H1 (cell line): ENCODE measurements at regions not wholly inside any gene's neighbourhood (a gene's known extent, or its start where the extent isn't known, plus 50 kb on each side); places are given as distances from the start of the nearest gene placed in this dataset.

ENCODE experiments used
- BACH1 ChIP-seq: IDR thresholded peaks from 2 replicates; pipeline ENCODE4 v1.6.1; 2012; ENCODE audit warnings: low read length, improper control_type of control experiment
- CEBPB ChIP-seq: IDR thresholded peaks from 2 replicates; pipeline ENCODE4 v1.6.1; 2012; ENCODE audit warnings: low read depth, low read length
- CTCF ChIP-seq, 3 experiments: IDR thresholded peaks; 1 replicate in 2 of 3; 2 replicates in 1 of 3; pipeline versions ENCODE4 v1.5.1 to v1.6.1; 2011; ENCODE audit warnings: low read length in 3 of 3, mild to moderate bottlenecking in 3 of 3, inconsistent platforms in 2 of 3, low read depth in 1 of 3, moderate library complexity in 1 of 3; ENCODE audit not compliant: insufficient read depth in 1 of 3; ENCODE audit errors: control extremely low read depth in 1 of 3
- EGR1 ChIP-seq: IDR thresholded peaks from 2 replicates; pipeline ENCODE4 v1.6.1; 2011; ENCODE audit warnings: low read depth, low read length, borderline replicate concordance
- EP300 ChIP-seq, 2 experiments: IDR thresholded peaks; 1 replicate in 1 of 2; 2 replicates in 1 of 2; pipeline ENCODE4 v1.6.1; 2011 to 2012; ENCODE audit warnings: low read depth in 2 of 2, low read length in 2 of 2, mild to moderate bottlenecking in 2 of 2, borderline replicate concordance in 1 of 2, inconsistent platforms in 1 of 2, moderate library complexity in 1 of 2
- EZH2 ChIP-seq: fragments of 200-600 bp; sonication (generic); IDR thresholded peaks from 2 replicates; pipeline ENCODE4 v1.7.1; 2012; ENCODE audit warnings: low read depth, mild to moderate bottlenecking, moderate library complexity, low read length, inconsistent platforms; ENCODE audit not compliant: severe bottlenecking
- JUN ChIP-seq: IDR thresholded peaks from 2 replicates; pipeline ENCODE4 v1.6.1; 2011; ENCODE audit warnings: low read depth, mild to moderate bottlenecking, improper control_type of control experiment, low read length
- NRF1 ChIP-seq: IDR thresholded peaks from 2 replicates; pipeline ENCODE4 v1.6.1; 2011; ENCODE audit warnings: mild to moderate bottlenecking, low read depth, low read length, improper control_type of control experiment
- POLR2A ChIP-seq, 2 experiments: IDR thresholded peaks; 1 replicate in 1 of 2; 2 replicates in 1 of 2; pipeline ENCODE4 v1.6.1; 2011; ENCODE audit warnings: low read depth in 2 of 2, low read length in 2 of 2, mild to moderate bottlenecking in 2 of 2; ENCODE audit errors: control extremely low read depth in 1 of 2
- RAD21 ChIP-seq, 2 experiments: IDR thresholded peaks in 1 of 2; conservative IDR thresholded peaks in 1 of 2; 2 replicates each; pipeline ENCODE4 v1.6.1; 2011; ENCODE audit warnings: low read depth in 2 of 2, low read length in 2 of 2, improper control_type of control experiment in 1 of 2, inconsistent platforms in 1 of 2, mild to moderate bottlenecking in 1 of 2, moderate library complexity in 1 of 2
- SIRT6 ChIP-seq: IDR thresholded peaks from one replicate; pipeline ENCODE4 v1.7.1; 2012; ENCODE audit warnings: low read length, inconsistent platforms
- TF ChIP-seq, protein P1 (sequence below): IDR thresholded peaks from 2 replicates; pipeline ENCODE4 v1.6.1; 2011; ENCODE audit warnings: low read length, improper control_type of control experiment

- TF ChIP-seq CTCF (IDR thresholded peaks at IDR 0.05; ENCODE audit: control extremely low read depth in 1 of 3, insufficient read depth in 1 of 3, low read depth in 1 of 3, low read length in 3 of 3) (no peak), POLR2A (IDR thresholded peaks at IDR 0.05; ENCODE audit: control extremely low read depth in 1 of 2, low read depth in 2 of 2, low read length in 2 of 2) (no peak), CEBPB (no peak), EZH2 (no peak), SIRT6 (no peak), RAD21 (IDR thresholded peaks at IDR 0.05 in 1 of 2, conservative IDR thresholded peaks at IDR 0.05 in 1 of 2; ENCODE audit: low read depth in 2 of 2, low read length in 2 of 2) (no peak), JUN (no peak), EGR1 (no peak), BACH1 (no peak), EP300 (IDR thresholded peaks at IDR 0.05; ENCODE audit: borderline replicate concordance in 1 of 2, low read depth in 2 of 2, low read length in 2 of 2) (no peak), NRF1 (no peak)
- TF ChIP-seq, protein P1, sequence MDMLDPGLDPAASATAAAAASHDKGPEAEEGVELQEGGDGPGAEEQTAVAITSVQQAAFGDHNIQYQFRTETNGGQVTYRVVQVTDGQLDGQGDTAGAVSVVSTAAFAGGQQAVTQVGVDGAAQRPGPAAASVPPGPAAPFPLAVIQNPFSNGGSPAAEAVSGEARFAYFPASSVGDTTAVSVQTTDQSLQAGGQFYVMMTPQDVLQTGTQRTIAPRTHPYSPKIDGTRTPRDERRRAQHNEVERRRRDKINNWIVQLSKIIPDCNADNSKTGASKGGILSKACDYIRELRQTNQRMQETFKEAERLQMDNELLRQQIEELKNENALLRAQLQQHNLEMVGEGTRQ, result no peak
These were observed 52.4 kb upstream of the HSPB3 start for GRCh38 chr5:54403121-54403520.
